GM23338 (cell line): ENCODE measurements at regions not wholly inside any gene's neighbourhood (a gene's known extent, or its start where the extent isn't known, plus 50 kb on each side); places are given as distances from the start of the nearest gene placed in this dataset.

Source experiments
- ATAC-seq: fragments of 200-7000 bp; cut with Tn5 transposase; 3 replicates; pipeline ENCODE4 v1.9.1; 2020
- DNase-seq: peaks from one replicate; pipeline ENCODE4 v3.0.0-alpha.2; 2015; ENCODE audit warnings: low spot score
- H2AFZ ChIP-seq: fragments of 200-600 bp; sonication (generic); 2 replicates; pipeline ENCODE4 v1.8.0; 2016; ENCODE audit warnings: antibody characterized with exemption, mild to moderate bottlenecking, moderate library complexity
- H3F3A ChIP-seq: fragments of 200-600 bp; sonication (generic); replicated peaks from 2 replicates; pipeline ENCODE4 v1.8.0; 2017; ENCODE audit warnings: antibody characterized with exemption, mixed run types, low read depth
- H3K27ac ChIP-seq: fragments of 200-600 bp; sonication (generic); 2 replicates; pipeline ENCODE4 v1.6.1; 2016; ENCODE audit warnings: low read depth
- H3K27me3 ChIP-seq: fragments of 200-600 bp; sonication (generic); 2 replicates; pipeline ENCODE4 v1.8.0; 2016; ENCODE audit warnings: mild to moderate bottlenecking, mixed run types, moderate library complexity; ENCODE audit not compliant: insufficient read depth
- H3K36me3 ChIP-seq: fragments of 200-600 bp; sonication (generic); 2 replicates; pipeline ENCODE4 v1.8.0; 2016; ENCODE audit warnings: mild to moderate bottlenecking; ENCODE audit not compliant: insufficient read depth
- H3K4me1 ChIP-seq: fragments of 200-600 bp; sonication (generic); 2 replicates; pipeline ENCODE4 v1.8.0; 2016; ENCODE audit warnings: mild to moderate bottlenecking, moderate library complexity; ENCODE audit not compliant: insufficient read depth
- H3K4me2 ChIP-seq: fragments of 200-600 bp; sonication (generic); 2 replicates; pipeline ENCODE4 v1.7.1; 2017; ENCODE audit warnings: mixed run types
- H3K4me3 ChIP-seq: fragments of 200-600 bp; sonication (generic); 2 replicates; pipeline ENCODE4 v1.6.1; 2016; ENCODE audit warnings: mixed run types
- H3K79me2 ChIP-seq: fragments of 200-600 bp; sonication (generic); replicated peaks from 2 replicates; pipeline ENCODE4 v1.8.0; 2017; ENCODE audit warnings: mild to moderate bottlenecking; ENCODE audit not compliant: insufficient read depth
- H3K9me2 ChIP-seq: fragments of 200-600 bp; sonication (generic); 2 replicates; pipeline ENCODE4 v1.8.0; 2017; ENCODE audit not compliant: insufficient read depth
- H4K20me1 ChIP-seq: fragments of 200-600 bp; sonication (generic); replicated peaks from 2 replicates; pipeline ENCODE4 v1.8.0; 2017; ENCODE audit warnings: mild to moderate bottlenecking; ENCODE audit not compliant: insufficient read depth
- H3K27ac Mint-ChIP-seq: 2 replicates; pipeline ENCODE4 v1.8.0; 2020; ENCODE audit warnings: inconsistent platforms, mild to moderate bottlenecking, moderate library complexity, mixed read lengths
- H3K27me3 Mint-ChIP-seq: 3 replicates; pipeline ENCODE4 v1.8.0; 2022; ENCODE audit warnings: low read depth, mild to moderate bottlenecking, moderate library complexity, mixed read lengths, inconsistent platforms; ENCODE audit not compliant: insufficient read depth, poor library complexity
- H3K36me3 Mint-ChIP-seq: 3 replicates; pipeline ENCODE4 v1.8.0; 2021; ENCODE audit warnings: low read depth, mild to moderate bottlenecking, inconsistent platforms, moderate library complexity, mixed read lengths
- H3K4me1 Mint-ChIP-seq: 3 replicates; pipeline ENCODE4 v1.8.0; 2020; ENCODE audit warnings: mild to moderate bottlenecking, inconsistent platforms, mixed read lengths
- H3K4me3 Mint-ChIP-seq: 3 replicates; pipeline ENCODE4 v1.8.0; 2021; ENCODE audit warnings: moderate library complexity, mild to moderate bottlenecking, inconsistent platforms, mixed read lengths
- H3K9me3 Mint-ChIP-seq: 3 replicates; pipeline ENCODE4 v1.8.0; 2020; ENCODE audit warnings: moderate library complexity, mild to moderate bottlenecking, inconsistent platforms, mixed read lengths
- CREB1 ChIP-seq: fragments of 250-450 bp; sonication (Bioruptor Pico); IDR thresholded peaks from 2 replicates; pipeline ENCODE4 v1.5.0; 2020; ENCODE audit warnings: low read depth, mild to moderate bottlenecking, moderate library complexity
- CTCF ChIP-seq, 2 experiments: fragments of 200-600 bp in 1 of 2; sonication (generic) in 1 of 2; conservative IDR thresholded peaks; 2 replicates each; pipeline versions ENCODE4 v1.5.1 to v1.6.1; 2016 to 2017; ENCODE audit warnings: antibody characterized with exemption in 2 of 2, low read depth in 2 of 2, mild to moderate bottlenecking in 2 of 2, moderate library complexity in 1 of 2
- EZH2 ChIP-seq: fragments of 200-600 bp; sonication (generic); IDR thresholded peaks from one replicate; pipeline ENCODE4 v1.8.0; 2017; ENCODE audit warnings: antibody characterized with exemption, mild to moderate bottlenecking, low read depth; ENCODE audit not compliant: unreplicated experiment
- EZH2phosphoT487 ChIP-seq: fragments of 200-600 bp; sonication (generic); IDR thresholded peaks from one replicate; pipeline ENCODE4 v1.8.1; 2018; ENCODE audit warnings: antibody characterized with exemption; ENCODE audit not compliant: unreplicated experiment
- JUNB ChIP-seq: IDR thresholded peaks from one replicate; pipeline ENCODE4 v1.6.1; 2016; ENCODE audit warnings: antibody characterized with exemption; ENCODE audit not compliant: unreplicated experiment
- NANOG ChIP-seq: IDR thresholded peaks from 2 replicates; pipeline ENCODE4 v1.6.1; 2016; ENCODE audit warnings: antibody characterized with exemption, borderline replicate concordance
- POLR2AphosphoS5 ChIP-seq: IDR thresholded peaks from 2 replicates; pipeline ENCODE4 v1.6.1; 2016; ENCODE audit warnings: antibody characterized with exemption, low read depth
- REST ChIP-seq: IDR thresholded peaks from one replicate; pipeline ENCODE4 v1.6.1; 2018; ENCODE audit warnings: antibody characterized with exemption; ENCODE audit not compliant: unreplicated experiment
- STAT1 ChIP-seq: IDR thresholded peaks from one replicate; pipeline ENCODE4 v1.6.1; 2016; ENCODE audit warnings: antibody characterized with exemption; ENCODE audit not compliant: unreplicated experiment
- ZNF114 ChIP-seq: fragments of 250-450 bp; sonication (Bioruptor Pico); IDR thresholded peaks from 2 replicates; pipeline ENCODE4 v1.5.0; 2020; ENCODE audit warnings: mild to moderate bottlenecking, moderate library complexity
- ZNF331 ChIP-seq: fragments of 250-450 bp; sonication (Bioruptor Pico); IDR thresholded peaks from 2 replicates; pipeline ENCODE4 v1.5.0; 2020; ENCODE audit warnings: low read depth, mild to moderate bottlenecking, moderate library complexity
- ZNF462 ChIP-seq: fragments of 250-450 bp; sonication (Bioruptor Pico); IDR thresholded peaks from 2 replicates; pipeline ENCODE4 v1.5.0; 2020; ENCODE audit warnings: mild to moderate bottlenecking, moderate library complexity

GRCh38 chr4:182113779-182114178 is 129.4 kb upstream of the TENM3 start (continued):
- TF ChIP-seq CTCF (conservative IDR thresholded peaks at IDR 0.05; ENCODE audit: low read depth in 2 of 2), result no peak
- no peak for TF ChIP-seq ZNF331 (CRISPR knock-in tag)
- no peak for TF ChIP-seq CREB1 (CRISPR knock-in tag)

- H3K27ac Mint-ChIP-seq, result no peak overlapping the region
- no peak for DNase-seq
- Histone ChIP-seq H4K20me1 (no peaks in the 10 kb centered on the region), H3K9me2 (peaks cover 4% of the 10 kb centered on the region; the same call in 1 of the 2 replicates), H3K27ac (no peak overlapping the region), H3K36me3 (no peaks in the 10 kb centered on the region; the same call in 1 of the 2 replicates), H3K4me2 (no peak overlapping the region), H3K79me2 (no peaks in the 10 kb centered on the region), H2AFZ (no peak overlapping the region), H3K4me1 (no peaks in the 10 kb centered on the region), H3K27me3 (no peaks in the 10 kb centered on the region), H3F3A (no peaks in the 10 kb centered on the region), H3K4me3 (no peak overlapping the region)
- H3K27me3 Mint-ChIP-seq, result peaks cover 2% of the 10 kb centered on the region
- peaks cover 27% of the 10 kb centered on the region for H3K9me3 Mint-ChIP-seq
- no peak for ATAC-seq
- H3K4me3 Mint-ChIP-seq, result no peak overlapping the region
- no peaks in the 10 kb centered on the region; the same call in 2 of the 3 replicates for H3K4me1 Mint-ChIP-seq
- peaks cover 25% of the 10 kb centered on the region for H3K36me3 Mint-ChIP-seq
- no peak for TF ChIP-seq EZH2phosphoT487
- TF ChIP-seq STAT1, result no peak
- TF ChIP-seq ZNF114 (CRISPR knock-in tag), result no peak
- no peak for TF ChIP-seq EZH2
- TF ChIP-seq ZNF331 (CRISPR knock-in tag), result no peak
- no peak for TF ChIP-seq REST
- no peak for TF ChIP-seq JUNB
- no peak for TF ChIP-seq NANOG
- TF ChIP-seq CTCF (conservative IDR thresholded peaks at IDR 0.05; ENCODE audit: low read depth in 2 of 2), result no peak
- TF ChIP-seq POLR2AphosphoS5, result no peak
- TF ChIP-seq CREB1 (CRISPR knock-in tag), result no peak
- no peak for TF ChIP-seq ZNF462 (CRISPR knock-in tag)
These were observed 118.8 kb upstream of the TENM3 start for GRCh38 chr4:182124359-182124758.
